Osteoblast (primary cell): ENCODE measurements at regions not wholly inside any gene's neighbourhood (a gene's known extent, or its start where the extent isn't known, plus 50 kb on each side); places are given as distances from the start of the nearest gene placed in this dataset.

Experiments used
- DNase-seq: peaks from one replicate; pipeline ENCODE4 v3.0.0; 2011; ENCODE audit warnings: low spot score, mixed read lengths; ENCODE audit not compliant: insufficient read length; ENCODE audit errors: missing footprints
- H2AFZ ChIP-seq: 2 replicates; pipeline ENCODE4 v1.6.0; 2011; ENCODE audit warnings: mild to moderate bottlenecking, low read length
- H3K27ac ChIP-seq: 2 replicates; pipeline ENCODE4 v1.5.1; 2011; ENCODE audit warnings: mild to moderate bottlenecking, low read depth, low read length, moderate library complexity
- H3K27me3 ChIP-seq: 2 replicates; pipeline ENCODE4 v1.6.0; 2012; ENCODE audit warnings: mild to moderate bottlenecking, control low read depth, inconsistent platforms, low read length, moderate library complexity; ENCODE audit not compliant: insufficient read depth
- H3K36me3 ChIP-seq: 2 replicates; pipeline ENCODE4 v1.5.1; 2011; ENCODE audit warnings: mild to moderate bottlenecking, low read length, control low read depth, moderate library complexity; ENCODE audit not compliant: insufficient read depth
- H3K4me1 ChIP-seq: 2 replicates; pipeline ENCODE4 v1.5.1; 2011; ENCODE audit warnings: mild to moderate bottlenecking, low read length, control low read depth, moderate library complexity; ENCODE audit not compliant: insufficient read depth
- H3K4me2 ChIP-seq: 2 replicates; pipeline ENCODE4 v1.6.0; 2011; ENCODE audit warnings: mild to moderate bottlenecking, low read length; ENCODE audit not compliant: insufficient read depth
- H3K4me3 ChIP-seq: fragments of 200-600 bp; sonication (generic); 3 replicates; pipeline ENCODE4 v1.5.1; 2012; ENCODE audit warnings: mild to moderate bottlenecking, low read length, inconsistent platforms; ENCODE audit not compliant: insufficient read depth
- H3K79me2 ChIP-seq: 2 replicates; pipeline ENCODE4 v1.6.0; 2012; ENCODE audit warnings: mild to moderate bottlenecking, low read length, control low read depth, inconsistent platforms; ENCODE audit not compliant: insufficient read depth
- H3K9me3 ChIP-seq: 2 replicates; pipeline ENCODE4 v1.5.1; 2011; ENCODE audit warnings: low read depth, low read length, control low read depth
- H4K20me1 ChIP-seq: 2 replicates; pipeline ENCODE4 v1.6.0; 2012; ENCODE audit warnings: mild to moderate bottlenecking, low read length, control low read depth; ENCODE audit not compliant: insufficient read depth
- TF ChIP-seq, protein P1 (sequence below): IDR thresholded peaks from 2 replicates; pipeline ENCODE4 v1.5.1; 2011; ENCODE audit warnings: mild to moderate bottlenecking, low read depth, low read length, moderate library complexity; ENCODE audit errors: extremely low read depth

DNA sequence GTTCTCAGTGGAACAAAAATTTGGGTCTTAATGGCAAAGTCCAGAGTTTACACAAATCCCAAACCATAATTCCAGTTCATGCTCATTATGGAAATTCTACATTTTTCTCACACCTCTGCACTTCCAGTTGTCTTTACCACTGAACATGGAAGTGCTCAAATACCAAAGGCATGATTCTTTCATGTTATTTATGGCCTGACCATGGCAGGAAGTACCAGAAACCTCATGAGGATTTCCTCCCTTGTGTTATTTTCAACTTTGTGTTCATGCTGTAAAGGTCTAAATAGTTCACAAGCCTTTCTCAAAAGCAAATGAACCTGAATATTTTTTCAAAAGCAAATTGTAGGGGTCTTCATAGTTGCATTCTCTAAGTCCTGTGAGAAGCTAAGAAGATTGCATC lies 82.0 kb upstream of the ITGA1 start:
- Histone ChIP-seq H3K4me3 (no peak overlapping the region), H3K27ac (no peak overlapping the region), H3K27me3 (no peaks in the 10 kb centered on the region), H3K36me3 (no peaks in the 10 kb centered on the region), H2AFZ (no peak overlapping the region), H3K4me2 (no peak overlapping the region), H3K79me2 (no peaks in the 10 kb centered on the region), H3K4me1 (peaks cover 20% of the 10 kb centered on the region), H3K9me3 (no peaks in the 10 kb centered on the region), H4K20me1 (no peaks in the 10 kb centered on the region)
- no peak for DNase-seq
- TF ChIP-seq, protein P1, sequence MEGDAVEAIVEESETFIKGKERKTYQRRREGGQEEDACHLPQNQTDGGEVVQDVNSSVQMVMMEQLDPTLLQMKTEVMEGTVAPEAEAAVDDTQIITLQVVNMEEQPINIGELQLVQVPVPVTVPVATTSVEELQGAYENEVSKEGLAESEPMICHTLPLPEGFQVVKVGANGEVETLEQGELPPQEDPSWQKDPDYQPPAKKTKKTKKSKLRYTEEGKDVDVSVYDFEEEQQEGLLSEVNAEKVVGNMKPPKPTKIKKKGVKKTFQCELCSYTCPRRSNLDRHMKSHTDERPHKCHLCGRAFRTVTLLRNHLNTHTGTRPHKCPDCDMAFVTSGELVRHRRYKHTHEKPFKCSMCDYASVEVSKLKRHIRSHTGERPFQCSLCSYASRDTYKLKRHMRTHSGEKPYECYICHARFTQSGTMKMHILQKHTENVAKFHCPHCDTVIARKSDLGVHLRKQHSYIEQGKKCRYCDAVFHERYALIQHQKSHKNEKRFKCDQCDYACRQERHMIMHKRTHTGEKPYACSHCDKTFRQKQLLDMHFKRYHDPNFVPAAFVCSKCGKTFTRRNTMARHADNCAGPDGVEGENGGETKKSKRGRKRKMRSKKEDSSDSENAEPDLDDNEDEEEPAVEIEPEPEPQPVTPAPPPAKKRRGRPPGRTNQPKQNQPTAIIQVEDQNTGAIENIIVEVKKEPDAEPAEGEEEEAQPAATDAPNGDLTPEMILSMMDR: no peak

DNA sequence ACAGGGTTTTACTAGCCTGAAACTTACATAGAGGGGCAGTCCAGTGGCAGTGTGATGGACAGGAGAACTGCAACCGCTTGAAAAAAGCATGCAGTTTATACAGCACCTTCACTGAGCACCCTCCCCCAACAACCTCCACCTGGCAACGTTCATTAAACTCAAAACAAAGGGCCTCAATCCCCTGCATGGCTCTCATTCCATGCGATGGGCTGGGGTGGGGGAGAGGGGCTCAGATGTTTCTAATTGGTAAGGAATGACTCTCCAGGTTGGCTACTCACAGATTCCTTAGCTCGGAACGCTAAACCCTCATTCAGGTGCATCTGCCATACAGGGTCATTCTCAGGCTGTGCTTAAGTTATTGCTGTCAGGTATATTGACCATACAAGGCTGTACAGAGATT lies 80.9 kb upstream of the ITGA1 start:
- TF ChIP-seq, protein P1: no peak
- Histone ChIP-seq H3K27me3 (no peaks in the 10 kb centered on the region), H4K20me1 (no peaks in the 10 kb centered on the region), H3K79me2 (no peaks in the 10 kb centered on the region), H3K4me3 (no peak overlapping the region), H3K27ac (no peak overlapping the region), H3K36me3 (no peaks in the 10 kb centered on the region), H3K4me1 (peaks cover 29% of the 10 kb centered on the region), H3K4me2 (no peak overlapping the region), H3K9me3 (no peaks in the 10 kb centered on the region), H2AFZ (no peak overlapping the region)
- DNase-seq: no peak

DNA sequence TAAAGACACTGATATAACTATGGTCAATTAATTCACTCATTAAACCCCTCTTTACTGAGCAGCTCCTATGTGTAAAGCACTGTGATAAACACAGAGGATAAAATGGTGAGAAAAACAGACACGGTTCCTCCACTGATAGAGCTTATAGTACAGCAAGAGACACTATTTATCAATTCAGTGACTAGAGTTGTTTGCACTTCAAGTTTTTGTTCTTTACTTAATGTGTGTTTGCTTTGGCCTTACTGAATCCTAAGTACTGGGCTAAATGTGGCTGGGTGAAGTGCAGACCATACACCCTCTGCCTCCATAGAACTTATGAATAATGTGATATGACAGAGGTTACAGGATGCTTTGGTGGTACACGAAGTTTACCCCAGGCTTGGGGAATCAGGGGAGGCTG lies 80.1 kb upstream of the ITGA1 start:
- H3K27me3 ChIP-seq: no peaks in the 10 kb centered on the region
- peaks cover 29% of the 10 kb centered on the region for H3K4me1 ChIP-seq
- H3K27ac ChIP-seq: no peak overlapping the region
- no peaks in the 10 kb centered on the region for H3K36me3 ChIP-seq
- H2AFZ ChIP-seq: no peak overlapping the region
- no peak overlapping the region for H3K4me2 ChIP-seq
- TF ChIP-seq, protein P1: no peak
- H3K9me3 ChIP-seq: no peaks in the 10 kb centered on the region
- H3K79me2 ChIP-seq: no peaks in the 10 kb centered on the region
- H3K4me3 ChIP-seq: no peak overlapping the region
- no peak for DNase-seq
- no peaks in the 10 kb centered on the region for H4K20me1 ChIP-seq

DNA sequence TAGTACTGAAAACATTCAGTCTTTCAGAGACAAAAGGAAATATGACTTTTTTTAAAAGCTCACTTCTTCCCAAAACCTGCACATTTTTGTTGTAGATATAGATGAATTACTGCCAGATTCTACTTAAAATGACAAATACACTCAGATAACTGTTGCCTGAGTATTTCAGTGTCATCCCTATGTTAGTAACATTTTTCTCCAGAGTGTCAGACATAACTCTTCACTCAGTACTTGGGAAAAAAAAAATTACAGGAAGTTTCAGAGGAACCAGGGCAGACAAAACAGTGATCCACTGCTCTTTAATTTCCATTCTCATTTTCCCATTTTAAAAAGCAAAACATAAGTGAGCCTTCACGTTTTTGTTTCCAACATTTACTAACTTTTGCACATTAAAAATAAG lies 79.3 kb upstream of the ITGA1 start:
- TF ChIP-seq, protein P1: no peak
- Histone ChIP-seq H3K4me3 (no peak overlapping the region), H3K27ac (peak overlapping the region; percentile 26), H2AFZ (no peak overlapping the region), H3K36me3 (no peaks in the 10 kb centered on the region), H3K27me3 (no peaks in the 10 kb centered on the region), H3K79me2 (no peaks in the 10 kb centered on the region), H3K4me1 (peaks cover 29% of the 10 kb centered on the region), H4K20me1 (no peaks in the 10 kb centered on the region), H3K4me2 (no peak overlapping the region), H3K9me3 (no peaks in the 10 kb centered on the region)
- DNase-seq: no peak
